ENCODE measurements at regions not wholly inside any gene's neighbourhood (a gene's known extent, or its start where the extent isn't known, plus 50 kb on each side); places are given as distances from the start of the nearest gene placed in this dataset.

- Mint-ChIP-seq H3K27ac (no peak overlapping the region), H3K36me3 (no peaks in the 10 kb centered on the region)
- CTCF ChIA-PET = no interaction called here
Measured at GRCh38 chr12:66779466-66779865, 100.6 kb upstream of the GRIP1 start.

GRCh38 chr12:66786531-66787308 lies 107.8 kb upstream of the GRIP1 start:
- H3K4me3 Mint-ChIP-seq = no peak overlapping the region
- CTCF ChIA-PET = no interaction called here
- no peaks in the 10 kb centered on the region for H3K27me3 Mint-ChIP-seq (ENCODE audit: low read depth)
- H3K4me1 Mint-ChIP-seq = peaks cover 14% of the 10 kb centered on the region
- H3K27ac Mint-ChIP-seq = no peak overlapping the region
- TF ChIP-seq ZNF396 (CRISPR knock-in tag; IDR thresholded peaks at IDR 0.05; ENCODE audit: borderline replicate concordance) = no peak
- TF ChIP-seq ZNF121 (CRISPR knock-in tag; IDR thresholded peaks at IDR 0.05) = no peak
- TF ChIP-seq PREB (CRISPR knock-in tag; IDR thresholded peaks at IDR 0.05; ENCODE audit: borderline replicate concordance) = no peak
- no peak for TF ChIP-seq TEAD4 (CRISPR knock-in tag; IDR thresholded peaks at IDR 0.05)
- TF ChIP-seq CDX4 (CRISPR knock-in tag; IDR thresholded peaks at IDR 0.05; ENCODE audit: borderline replicate concordance) = no peak
- no peak for TF ChIP-seq SMAD4 (CRISPR knock-in tag; IDR thresholded peaks at IDR 0.05)
- TF ChIP-seq TCF7 (CRISPR knock-in tag; IDR thresholded peaks at IDR 0.05; ENCODE audit: low read depth) = no peak
- no peak for TF ChIP-seq ZMAT4 (CRISPR knock-in tag; IDR thresholded peaks at IDR 0.05)
- no peak for TF ChIP-seq NR1H2 (CRISPR knock-in tag; IDR thresholded peaks at IDR 0.05)
- TF ChIP-seq ESRRA (CRISPR knock-in tag; IDR thresholded peaks at IDR 0.05; ENCODE audit: borderline replicate concordance) = no peak
- no peak for TF ChIP-seq EMX1 (CRISPR knock-in tag; IDR thresholded peaks at IDR 0.05)
- no peak for TF ChIP-seq CBFB (CRISPR knock-in tag; IDR thresholded peaks at IDR 0.05; ENCODE audit: low read depth)
- H3K9me3 Mint-ChIP-seq = no peaks in the 10 kb centered on the region
- POLR2A ChIA-PET = no interaction called here
- DNase-seq (ENCODE audit: low spot score) (no peak), ATAC-seq (no peak)
- no peaks in the 10 kb centered on the region for H3K36me3 Mint-ChIP-seq

More at GRCh38 chr12:66779466-66779865, 100.6 kb upstream of the GRIP1 start:
- TF ChIP-seq ZNF121 (CRISPR knock-in tag; IDR thresholded peaks at IDR 0.05) (no peak), SOX15 (CRISPR knock-in tag; IDR thresholded peaks at IDR 0.05) (no peak), ZNF532 (CRISPR knock-in tag; IDR thresholded peaks at IDR 0.05; ENCODE audit: borderline replicate concordance) (no peak), TCF7 (CRISPR knock-in tag; IDR thresholded peaks at IDR 0.05; ENCODE audit: low read depth) (no peak), NR1H2 (CRISPR knock-in tag; IDR thresholded peaks at IDR 0.05) (no peak), ZNF317 (CRISPR knock-in tag; IDR thresholded peaks at IDR 0.05; ENCODE audit: borderline replicate concordance, low read depth) (no peak)
- POLR2A ChIA-PET = no interaction called here
- H3K4me1 Mint-ChIP-seq = peaks cover 15% of the 10 kb centered on the region
- no peaks in the 10 kb centered on the region for H3K27me3 Mint-ChIP-seq (ENCODE audit: low read depth)
- H3K4me3 Mint-ChIP-seq = no peak overlapping the region
- no peak for DNase-seq (ENCODE audit: low spot score)
- no peak for ATAC-seq
- no peaks in the 10 kb centered on the region for H3K9me3 Mint-ChIP-seq

- POLR2A ChIA-PET = no interaction called here
- peaks cover 28% of the 10 kb centered on the region for H3K4me1 Mint-ChIP-seq
- no peaks in the 10 kb centered on the region for H3K36me3 Mint-ChIP-seq
- no peak overlapping the region for H3K4me3 Mint-ChIP-seq
- no peaks in the 10 kb centered on the region for H3K9me3 Mint-ChIP-seq
- no peak overlapping the region for H3K27ac Mint-ChIP-seq
- CTCF ChIA-PET = no interaction called here
- no peak for DNase-seq (ENCODE audit: low spot score)
- peaks cover 8% of the 10 kb centered on the region; the same call in 1 of the 2 replicates for H3K27me3 Mint-ChIP-seq (ENCODE audit: low read depth)
- ATAC-seq = no peak
- no peak for TF ChIP-seq ZNF512 (CRISPR knock-in tag; IDR thresholded peaks at IDR 0.05; ENCODE audit: borderline replicate concordance)
- no peak for TF ChIP-seq ARID4B (CRISPR knock-in tag; IDR thresholded peaks at IDR 0.05; ENCODE audit: borderline replicate concordance)
- TF ChIP-seq MAX (CRISPR knock-in tag; IDR thresholded peaks at IDR 0.05) = no peak
Measured at GRCh38 chr12:66799551-66799950, 120.7 kb upstream of the GRIP1 start.
